SW 1271 (cell line): ENCODE measurements at regions not wholly inside any gene's neighbourhood (a gene's known extent, or its start where the extent isn't known, plus 50 kb on each side); places are given as distances from the start of the nearest gene placed in this dataset.

Experiments
- DNase-seq, 2 experiments: peaks; one replicate each; lab custom pipeline; 2025; lab: John Stamatoyannopoulos, UW

- no peak for DNase-seq
Measured at GRCh38 chr12:93134175-93134890, 205.2 kb upstream of the EEA1 start.

- DNase-seq: no peak
Measured at GRCh38 chr12:93134893-93135285, 205.8 kb upstream of the EEA1 start.

GRCh38 chr12:93135286-93136239, 206.5 kb upstream of the EEA1 start:
- no peak for DNase-seq

GRCh38 chr12:93136253-93137055, 207.4 kb upstream of the EEA1 start:
- no peak for DNase-seq

- no peak for DNase-seq
Measured at GRCh38 chr12:93137656-93138612, 208.8 kb upstream of the EEA1 start.

GRCh38 chr12:93139028-93139665, 210.1 kb upstream of the EEA1 start:
- no peak for DNase-seq

GRCh38 chr12:93140325-93140724, 211.2 kb upstream of the EEA1 start:
- no peak for DNase-seq

- DNase-seq: no peak
Measured at GRCh38 chr12:93140801-93141200, 211.7 kb upstream of the EEA1 start.

- DNase-seq: no peak
Measured at GRCh38 chr12:93142881-93143280, 213.8 kb upstream of the EEA1 start.

GRCh38 chr12:93144109-93144508, 215.0 kb upstream of the EEA1 start:
- no peak for DNase-seq

GRCh38 chr12:93145086-93145485, 216.0 kb upstream of the EEA1 start:
- no peak for DNase-seq

- no peak for DNase-seq
Measured at GRCh38 chr12:93146263-93146939, 217.3 kb upstream of the EEA1 start.

- no peak for DNase-seq
Measured at GRCh38 chr12:93146970-93147369, 217.9 kb upstream of the EEA1 start.

- no peak for DNase-seq
Measured at GRCh38 chr12:93148412-93148811, 219.3 kb upstream of the EEA1 start.

GRCh38 chr12:93149229-93149628, 220.1 kb upstream of the EEA1 start:
- no peak for DNase-seq

GRCh38 chr12:93151079-93151762, 222.1 kb upstream of the EEA1 start:
- no peak for DNase-seq

GRCh38 chr12:93152617-93153016, 223.5 kb upstream of the EEA1 start:
- DNase-seq: no peak

GRCh38 chr12:93153321-93153720, 224.2 kb upstream of the EEA1 start:
- DNase-seq: no peak

GRCh38 chr12:93154096-93154728, 223.5 kb upstream of the NUDT4 start:
- DNase-seq: no peak
